ENCODE measurements at regions not wholly inside any gene's neighbourhood (a gene's known extent, or its start where the extent isn't known, plus 50 kb on each side); places are given as distances from the start of the nearest gene placed in this dataset.

DNA sequence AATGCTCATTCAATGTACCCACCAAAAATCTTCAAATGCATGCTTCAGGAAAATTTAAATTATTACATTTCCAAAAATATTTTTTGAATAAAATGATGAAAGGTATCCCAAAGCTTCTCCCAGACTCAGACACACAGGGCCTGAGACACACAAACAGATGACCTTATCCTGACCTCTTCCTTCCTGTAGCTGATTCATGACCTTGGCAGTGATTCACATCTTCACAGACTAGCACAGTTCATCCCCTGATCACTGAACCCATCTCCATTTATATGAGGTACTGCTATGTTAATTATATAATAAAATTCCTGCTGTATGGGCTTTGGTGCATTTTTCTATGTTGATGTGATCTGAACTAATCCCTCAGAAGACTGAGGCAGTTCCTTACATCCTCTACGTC, 265.0 kb upstream of the GLI3 start:
- no peak overlapping the region for H2AK5ac ChIP-seq (ENCODE audit: low read depth, low read length)
- POLR2A ChIA-PET (ENCODE audit: partially characterized antibody) = no interaction called here
- FAIRE-seq = no peak
- H3K23me2 ChIP-seq (ENCODE audit: low read depth, low read length) = no peaks in the 10 kb centered on the region
- no peaks in the 10 kb centered on the region for H3K36me3 ChIP-seq (ENCODE audit: control insufficient read depth in 2 of 4, insufficient read depth in 4 of 4, low read length in 3 of 4)
- no peak overlapping the region for H3K27ac ChIP-seq (ENCODE audit: low read depth, low read length)
- CTCF ChIA-PET (ENCODE audit: partially characterized antibody) = interaction anchor here (1.1 kb wide), 1 partner anchor 243 kb away, joined by 3 read pairs; no protein-coding TSS in a partner anchor
- TF ChIP-seq MAFK (IDR thresholded peaks at IDR 0.05; ENCODE audit: low read depth, low read length) (no peak), BCL11A (IDR thresholded peaks at IDR 0.05; ENCODE audit: low read depth in 2 of 2, low read length in 2 of 2) (no peak)
- H3K79me2 ChIP-seq (ENCODE audit: control insufficient read depth in 1 of 2, insufficient read depth in 2 of 2, low read length in 2 of 2) = no peaks in the 10 kb centered on the region
- no peaks in the 10 kb centered on the region for H4K20me1 ChIP-seq (replicated peaks in 1 of 2; ENCODE audit: control insufficient read depth in 1 of 2, insufficient read depth in 2 of 2, low read length in 2 of 2)
- H2AFZ ChIP-seq (ENCODE audit: low read length) = no peak overlapping the region
- no peak overlapping the region for H3K14ac ChIP-seq (ENCODE audit: insufficient read length)
- H4K5ac ChIP-seq (ENCODE audit: insufficient read length, low read depth, low read length) = no peak overlapping the region
- no peak overlapping the region for H3K4ac ChIP-seq (replicated peaks; ENCODE audit: insufficient read length, low read depth, low read length)
- H2BK5ac ChIP-seq (ENCODE audit: low read depth, low read length) = no peak overlapping the region
- 100% methylated on average over 1 of the region's 1 CpG; no CpG with 5 or more reads in 1 of the 2 experiments for WGBS, 2 experiments (ENCODE audit: extremely low coverage in 1 of 2, insufficient coverage in 1 of 2, insufficient read length in 1 of 2, insufficient replicate concordance in 2 of 2, low coverage in 1 of 2, low lambda C conversion rate in 2 of 2, missing lambda C conversion rate in 1 of 2)
- no peaks in the 10 kb centered on the region for H3K9me3 ChIP-seq (ENCODE audit: insufficient read depth in 2 of 2, low read depth in 1 of 2, low read length in 1 of 2)
- no peak overlapping the region for H2BK120ac ChIP-seq (replicated peaks; ENCODE audit: low read depth, low read length)
- no peak overlapping the region for H4K8ac ChIP-seq (ENCODE audit: extremely low read depth, insufficient read depth, low read length)
- no peak overlapping the region for H3K23ac ChIP-seq (ENCODE audit: insufficient read length)
- H3K4me2 ChIP-seq (ENCODE audit: insufficient read depth in 1 of 2, low read depth in 2 of 2, low read length in 2 of 2) = no peak overlapping the region
- H2BK20ac ChIP-seq (ENCODE audit: low read length) = no peak overlapping the region
- no peak overlapping the region for H3K56ac ChIP-seq (replicated peaks; ENCODE audit: insufficient read length, low read depth, low read length)
- no peak overlapping the region for H4K91ac ChIP-seq (replicated peaks; ENCODE audit: insufficient read length, low read length)
- H3K9ac ChIP-seq (replicated peaks in 1 of 4; ENCODE audit: extremely low read depth in 1 of 4, low read depth in 3 of 4, low read length in 3 of 4) = no peak overlapping the region
- no peak for DNase-seq (ENCODE audit: low read depth in 1 of 2, low spot score in 2 of 2)
- H3K18ac ChIP-seq (ENCODE audit: extremely low read depth, low read length) = no peak overlapping the region
- H3K4me1 ChIP-seq (replicated peaks in 1 of 4; ENCODE audit: control insufficient read depth in 3 of 4, insufficient read depth in 4 of 4, low read length in 3 of 4) = no peaks in the 10 kb centered on the region
- H2BK15ac ChIP-seq (ENCODE audit: low read length) = no peak overlapping the region
- H3K27me3 ChIP-seq (replicated peaks in 1 of 4; ENCODE audit: control insufficient read depth in 3 of 4, extremely low read depth in 1 of 4, insufficient read depth in 3 of 4, low read length in 3 of 4) = no peaks in the 10 kb centered on the region
- H3K79me1 ChIP-seq (ENCODE audit: low read depth, low read length) = no peaks in the 10 kb centered on the region
- H3K4me3 ChIP-seq (ENCODE audit: extremely low read depth in 1 of 4, insufficient read depth in 2 of 4, low read depth in 3 of 4, low read length in 4 of 4) = no peak overlapping the region
- H2BK12ac ChIP-seq (ENCODE audit: low read depth, low read length) = no peak overlapping the region

Data from H1 (cell line).